PC-3 (cell line): ENCODE measurements at regions not wholly inside any gene's neighbourhood (a gene's known extent, or its start where the extent isn't known, plus 50 kb on each side); places are given as distances from the start of the nearest gene placed in this dataset.

Source experiments
- ATAC-seq: fragments of 200-7000 bp; cut with Tn5 transposase; 2 replicates; pipeline ENCODE4 v1.9.1; 2020; ENCODE audit warnings: mild to moderate bottlenecking, moderate library complexity
- BruUV-seq: library from RNA; stranded (reverse); fragments of 400-500 nt; replicated peaks from 2 replicates; lab custom pipeline; 2021; lab: Mats Ljungman, UMichigan
- CTCF ChIA-PET: fragments of 300-600 bp; sonication (Branson Sonifier 250); formaldehyde crosslinking; loops from one replicate; lab custom pipeline; 2022; ENCODE audit warnings: antibody characterized with exemption; lab: Charles Lee
- POLR2A ChIA-PET: fragments of 300-600 bp; sonication (Branson Sonifier 250); formaldehyde crosslinking; loops from one replicate; lab custom pipeline; 2022; ENCODE audit warnings: antibody characterized with exemption; ENCODE audit not compliant: unreplicated experiment; lab: Charles Lee
- DNase-seq: peaks from one replicate; pipeline ENCODE4 v3.0.0-alpha.2; 2015
- H2AFZ ChIP-seq: fragments of 300-600 bp; sonication (generic); 2 replicates; pipeline ENCODE4 v1.6.0; 2016; ENCODE audit warnings: antibody characterized with exemption, low read length
- H3F3A ChIP-seq: fragments of 300-600 bp; sonication (generic); one replicate; pipeline ENCODE4 v1.6.0; 2017; ENCODE audit warnings: antibody characterized with exemption, low read length, control low read depth, mild to moderate bottlenecking; ENCODE audit not compliant: unreplicated experiment
- H3K27ac ChIP-seq: fragments of 300-600 bp; sonication (generic); 2 replicates; pipeline ENCODE4 v1.5.1; 2016; ENCODE audit warnings: mild to moderate bottlenecking, low read length
- H3K27me3 ChIP-seq: fragments of 300-600 bp; sonication (generic); 2 replicates; pipeline ENCODE4 v1.6.1; 2016; ENCODE audit warnings: low read length, mixed read lengths
- H3K36me3 ChIP-seq: fragments of 300-600 bp; sonication (generic); 2 replicates; pipeline ENCODE4 v1.6.1; 2016; ENCODE audit warnings: low read depth, mixed run types, low read length, mixed read lengths
- H3K4me1 ChIP-seq: fragments of 300-600 bp; sonication (generic); 2 replicates; pipeline ENCODE4 v1.5.1; 2016; ENCODE audit warnings: low read length; ENCODE audit not compliant: insufficient read depth
- H3K4me2 ChIP-seq: fragments of 300-600 bp; sonication (generic); 2 replicates; pipeline ENCODE4 v1.6.0; 2016; ENCODE audit warnings: low read length
- H3K4me3 ChIP-seq: fragments of 300-600 bp; sonication (generic); 2 replicates; pipeline ENCODE4 v1.5.1; 2016; ENCODE audit warnings: mild to moderate bottlenecking, low read length, mixed read lengths
- H3K79me2 ChIP-seq: fragments of 300-600 bp; sonication (generic); 2 replicates; pipeline ENCODE4 v1.6.1; 2017; ENCODE audit warnings: low read length, mixed read lengths
- H3K9ac ChIP-seq: fragments of 300-600 bp; sonication (generic); 2 replicates; pipeline ENCODE4 v1.6.0; 2016; ENCODE audit warnings: mild to moderate bottlenecking, low read length
- H3K9me2 ChIP-seq: fragments of 300-600 bp; sonication (generic); replicated peaks from 2 replicates; pipeline ENCODE4 v1.6.1; 2016; ENCODE audit warnings: mixed run types, low read length, mixed read lengths
- H3K9me3 ChIP-seq: fragments of 300-600 bp; sonication (generic); 2 replicates; pipeline ENCODE4 v1.6.1; 2016; ENCODE audit warnings: low read length, mixed read lengths
- H4K20me1 ChIP-seq: fragments of 300-600 bp; sonication (generic); 2 replicates; pipeline ENCODE4 v1.6.1; 2016; ENCODE audit warnings: low read length, mixed read lengths
- CTCF ChIP-seq: fragments of 300-600 bp; sonication (generic); conservative IDR thresholded peaks from 2 replicates; pipeline ENCODE4 v1.5.1; 2017; ENCODE audit warnings: antibody characterized with exemption, low read depth, mild to moderate bottlenecking, low read length
- EZH2 ChIP-seq: fragments of 300-600 bp; sonication (generic); IDR thresholded peaks from one replicate; pipeline ENCODE4 v1.6.1; 2017; ENCODE audit warnings: antibody characterized with exemption, mild to moderate bottlenecking, low read length; ENCODE audit not compliant: unreplicated experiment
- EZH2phosphoT487 ChIP-seq: fragments of 300-600 bp; sonication (generic); IDR thresholded peaks from 2 replicates; pipeline ENCODE4 v1.6.1; 2018; ENCODE audit warnings: mild to moderate bottlenecking, antibody characterized with exemption, low read length, borderline replicate concordance
- intact Hi-C: fragments of 100-400 bp; cut with micrococcal nuclease; formaldehyde crosslinking; loops from 2 replicates; pipeline ENCODE4 v1.9.0; 2023

GRCh38 chr1:187509091-187509490 is 680.3 kb downstream of the PLA2G4A start:
- no peaks in the 10 kb centered on the region for H4K20me1 ChIP-seq
- no peaks in the 10 kb centered on the region for H3K9me2 ChIP-seq
- H3F3A ChIP-seq, result no peaks in the 10 kb centered on the region
- H3K9me3 ChIP-seq, result no peaks in the 10 kb centered on the region
- TF ChIP-seq EZH2phosphoT487, result no peak
- TF ChIP-seq EZH2, result no peak
- TF ChIP-seq CTCF, result no peak
- H3K4me2 ChIP-seq, result peak overlapping the region; percentile 39
- DNase-seq, result peak; percentile 73
- POLR2A ChIA-PET, result no interaction called here
- H3K4me3 ChIP-seq, result no peak overlapping the region
- no peaks in the 10 kb centered on the region for H3K27me3 ChIP-seq
- no peak overlapping the region for H3K9ac ChIP-seq
- CTCF ChIA-PET, result no interaction called here
- peak; percentile 90 for ATAC-seq
- intact Hi-C loops, result loop anchor here (10.0 kb wide), 1 partner anchor 186 kb away; no protein-coding TSS in a partner anchor
- peak overlapping the region; percentile 62 for H3K27ac ChIP-seq
- BruUV-seq, result no TSS peak
- H2AFZ ChIP-seq, result no peak overlapping the region
- H3K36me3 ChIP-seq, result no peaks in the 10 kb centered on the region
- no peaks in the 10 kb centered on the region for H3K79me2 ChIP-seq
- H3K4me1 ChIP-seq, result peaks cover 19% of the 10 kb centered on the region

- Histone ChIP-seq H3K4me3 (no peak overlapping the region), H3K79me2 (no peaks in the 10 kb centered on the region), H3K4me1 (peaks cover 34% of the 10 kb centered on the region), H4K20me1 (no peaks in the 10 kb centered on the region), H3K27ac (no peak overlapping the region), H3K36me3 (no peaks in the 10 kb centered on the region), H3F3A (no peaks in the 10 kb centered on the region), H3K9ac (no peak overlapping the region), H3K4me2 (no peak overlapping the region), H3K27me3 (no peaks in the 10 kb centered on the region), H2AFZ (no peak overlapping the region), H3K9me2 (no peaks in the 10 kb centered on the region), H3K9me3 (no peaks in the 10 kb centered on the region)
- POLR2A ChIA-PET, result no interaction called here
- DNase-seq (peak; percentile 15), ATAC-seq (no peak)
- CTCF ChIA-PET, result no interaction called here
- BruUV-seq, result no TSS peak
- TF ChIP-seq EZH2phosphoT487, result no peak
- no peak for TF ChIP-seq CTCF
- no peak for TF ChIP-seq EZH2
- intact Hi-C loops, result no loop called here
Measured at GRCh38 chr1:187513190-187513589, 684.4 kb downstream of the PLA2G4A start.

- TF ChIP-seq EZH2 (no peak), CTCF (no peak), EZH2phosphoT487 (no peak)
- ChIA-PET POLR2A (no interaction called here), CTCF (no interaction called here)
- no peaks in the 10 kb centered on the region for H3K27me3 ChIP-seq
- H3K27ac ChIP-seq, result no peak overlapping the region
- no peaks in the 10 kb centered on the region for H3K36me3 ChIP-seq
- DNase-seq (no peak), ATAC-seq (no peak)
- no peaks in the 10 kb centered on the region for H3F3A ChIP-seq
- H4K20me1 ChIP-seq, result no peaks in the 10 kb centered on the region
- H3K4me2 ChIP-seq, result no peak overlapping the region
- peaks cover 27% of the 10 kb centered on the region for H3K4me1 ChIP-seq
- intact Hi-C loops, result no loop called here
- H3K9me2 ChIP-seq, result no peaks in the 10 kb centered on the region
- H3K4me3 ChIP-seq, result no peak overlapping the region
- no TSS peak for BruUV-seq
- H3K79me2 ChIP-seq, result no peaks in the 10 kb centered on the region
- no peak overlapping the region for H2AFZ ChIP-seq
- no peaks in the 10 kb centered on the region for H3K9me3 ChIP-seq
- H3K9ac ChIP-seq, result no peak overlapping the region
Measured at GRCh38 chr1:187514110-187514509, 685.4 kb downstream of the PLA2G4A start.
